ENCODE measurements at regions not wholly inside any gene's neighbourhood (a gene's known extent, or its start where the extent isn't known, plus 50 kb on each side); places are given as distances from the start of the nearest gene placed in this dataset.

DNA sequence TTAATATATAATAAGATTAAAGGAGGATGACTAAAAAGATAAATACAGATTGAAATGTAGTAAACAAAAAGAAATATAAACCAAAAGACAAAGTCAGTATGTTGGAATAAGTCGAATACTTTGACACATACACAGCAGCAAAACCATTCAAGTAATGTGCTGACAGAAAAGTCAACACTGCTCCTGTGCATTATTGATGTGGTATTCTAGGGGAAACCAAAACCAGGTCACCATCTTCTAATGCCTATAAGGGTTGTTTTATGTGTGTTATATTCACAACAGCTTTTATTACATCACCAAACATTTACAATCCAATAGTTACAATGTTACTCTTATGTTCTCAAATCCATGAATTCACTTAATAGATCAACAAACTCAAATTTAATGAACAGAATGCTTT, 111.8 kb upstream of the DKK2 start:
- H2AFZ ChIP-seq = no peak overlapping the region
- no peak for DNase-seq (ENCODE audit: low spot score)
- H3K9me2 ChIP-seq (replicated peaks; ENCODE audit: insufficient read depth) = no peaks in the 10 kb centered on the region
- WGBS (ENCODE audit: low lambda C conversion rate, missing lambda C conversion rate) = 66% methylated on average over 1 of the region's 1 CpG
- no peaks in the 10 kb centered on the region for H3K79me2 ChIP-seq
- H3K4me3 ChIP-seq = no peak overlapping the region
- TF ChIP-seq CTCF (IDR thresholded peaks at IDR 0.05; ENCODE audit: poor library complexity) = no peak
- no peak for TF ChIP-seq EZH2phosphoT487 (IDR thresholded peaks at IDR 0.05; ENCODE audit: low read depth, severe bottlenecking, unreplicated experiment)
- TF ChIP-seq EZH2 (IDR thresholded peaks at IDR 0.05; ENCODE audit: borderline replicate concordance) = no peak
- H3K4me1 ChIP-seq (ENCODE audit: insufficient read depth) = no peaks in the 10 kb centered on the region
- H3K36me3 ChIP-seq (replicated peaks; ENCODE audit: insufficient read depth, low read depth) = no peaks in the 10 kb centered on the region
- no peaks in the 10 kb centered on the region for H3K27me3 ChIP-seq
- H4K20me1 ChIP-seq (ENCODE audit: insufficient read depth, poor library complexity, severe bottlenecking) = no peaks in the 10 kb centered on the region
- no peak overlapping the region for H3K4me2 ChIP-seq
- no peaks in the 10 kb centered on the region for H3K9me3 ChIP-seq (ENCODE audit: low read depth)
- no peak overlapping the region for H3K27ac ChIP-seq

DNA sequence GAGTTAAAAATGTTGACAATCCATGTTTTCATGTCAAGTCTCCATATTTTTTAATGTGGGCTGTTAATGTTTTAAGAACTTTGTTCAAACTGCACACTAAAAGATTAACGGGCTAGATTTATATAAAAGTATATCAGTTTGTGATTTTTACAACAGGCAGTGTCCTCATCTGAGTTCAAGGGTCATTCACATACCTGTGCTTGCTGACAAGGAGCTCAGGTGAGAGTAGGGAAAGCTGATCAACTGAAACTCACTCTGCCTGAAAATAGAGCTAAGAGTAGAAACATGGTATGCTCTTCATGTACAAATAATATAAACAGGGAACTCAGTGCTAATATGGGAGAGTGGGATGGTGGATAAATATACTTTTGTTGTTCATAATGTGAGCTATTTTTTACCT, 102.3 kb upstream of the DKK2 start:
- Histone ChIP-seq H3K27ac (no peak overlapping the region), H3K4me3 (no peak overlapping the region), H2AFZ (no peak overlapping the region), H4K20me1 (ENCODE audit: insufficient read depth, poor library complexity, severe bottlenecking) (no peaks in the 10 kb centered on the region), H3K79me2 (no peaks in the 10 kb centered on the region), H3K36me3 (replicated peaks; ENCODE audit: insufficient read depth, low read depth) (no peaks in the 10 kb centered on the region), H3K9me3 (ENCODE audit: low read depth) (no peaks in the 10 kb centered on the region), H3K27me3 (no peaks in the 10 kb centered on the region), H3K4me2 (no peak overlapping the region), H3K4me1 (ENCODE audit: insufficient read depth) (no peaks in the 10 kb centered on the region), H3K9me2 (replicated peaks; ENCODE audit: insufficient read depth) (no peaks in the 10 kb centered on the region)
- 80% methylated on average over 1 of the region's 1 CpG for WGBS (ENCODE audit: low lambda C conversion rate, missing lambda C conversion rate)
- TF ChIP-seq CTCF (IDR thresholded peaks at IDR 0.05; ENCODE audit: poor library complexity) (no peak), EZH2 (IDR thresholded peaks at IDR 0.05; ENCODE audit: borderline replicate concordance) (no peak), EZH2phosphoT487 (IDR thresholded peaks at IDR 0.05; ENCODE audit: low read depth, severe bottlenecking, unreplicated experiment) (no peak)
- no peak for DNase-seq (ENCODE audit: low spot score)

GRCh38 chr4:107133965-107134653, 98.0 kb upstream of the DKK2 start:
- H3K9me3 ChIP-seq (ENCODE audit: low read depth) = no peaks in the 10 kb centered on the region
- no peak overlapping the region for H3K27ac ChIP-seq
- H3K4me1 ChIP-seq (ENCODE audit: insufficient read depth) = no peaks in the 10 kb centered on the region
- H3K27me3 ChIP-seq = no peaks in the 10 kb centered on the region
- no peaks in the 10 kb centered on the region for H4K20me1 ChIP-seq (ENCODE audit: insufficient read depth, poor library complexity, severe bottlenecking)
- H3K79me2 ChIP-seq = no peaks in the 10 kb centered on the region
- no peaks in the 10 kb centered on the region for H3K36me3 ChIP-seq (replicated peaks; ENCODE audit: insufficient read depth, low read depth)
- H3K4me2 ChIP-seq = no peak overlapping the region
- no peaks in the 10 kb centered on the region for H3K9me2 ChIP-seq (replicated peaks; ENCODE audit: insufficient read depth)
- H3K4me3 ChIP-seq = no peak overlapping the region
- no peak for TF ChIP-seq EZH2 (IDR thresholded peaks at IDR 0.05; ENCODE audit: borderline replicate concordance)
- no peak for TF ChIP-seq CTCF (IDR thresholded peaks at IDR 0.05; ENCODE audit: poor library complexity)
- TF ChIP-seq EZH2phosphoT487 (IDR thresholded peaks at IDR 0.05; ENCODE audit: low read depth, severe bottlenecking, unreplicated experiment) = no peak
- 88% methylated on average over 4 of the region's 4 CpGs for WGBS (ENCODE audit: low lambda C conversion rate, missing lambda C conversion rate)
- no peak for DNase-seq (ENCODE audit: low spot score)
- H2AFZ ChIP-seq = no peak overlapping the region

All from hepatocyte (in vitro differentiated cells).